SK-N-SH (cell line): ENCODE measurements at regions not wholly inside any gene's neighbourhood (a gene's known extent, or its start where the extent isn't known, plus 50 kb on each side); places are given as distances from the start of the nearest gene placed in this dataset.

Experiments used
- CTCF ChIA-PET: fragments of 300-600, 350-600 bp; formaldehyde crosslinking; extraction: SDS; loops from one replicate; lab custom pipeline; 2021; lab: Yijun Ruan, JAX
- POLR2A ChIA-PET: fragments of 350-600 bp; sonication (Branson Sonifier 250); formaldehyde crosslinking; extraction: SDS; loops from one replicate; lab custom pipeline; 2020; ENCODE audit warnings: antibody characterized with exemption, inconsistent platforms; lab: Yijun Ruan, JAX
- DNase-seq: peaks from one replicate; pipeline ENCODE4 v3.0.0; 2012
- H2AFZ ChIP-seq: fragments of 200-600 bp; sonication (generic); 2 replicates; pipeline ENCODE4 v1.8.1; 2016; ENCODE audit warnings: antibody characterized with exemption, mild to moderate bottlenecking, low read depth
- H3F3A ChIP-seq: fragments of 200-600 bp; sonication (generic); replicated peaks from 2 replicates; pipeline ENCODE3; 2016; ENCODE audit warnings: antibody characterized with exemption, mild to moderate bottlenecking; ENCODE audit not compliant: insufficient read depth
- H3K27ac ChIP-seq, 2 experiments: fragments of 200-500 bp in 1 of 2; fragments of 200-600 bp in 1 of 2; sonication (Bioruptor generic) in 1 of 2; sonication (generic), shearing (Covaris generic) in 1 of 2; 2 replicates each; pipeline versions ENCODE4 v1.5.1 to v1.6.1; 2014 to 2016; ENCODE audit warnings: low read depth in 2 of 2, inconsistent platforms in 1 of 2, low read length in 1 of 2, mild to moderate bottlenecking in 1 of 2, mixed read lengths in 1 of 2
- H3K27me3 ChIP-seq: fragments of 200-600 bp; sonication (generic), shearing (Covaris generic); 2 replicates; pipeline ENCODE4 v1.6.1; 2016; ENCODE audit warnings: mixed run types; ENCODE audit not compliant: insufficient read depth
- H3K36me3 ChIP-seq, 2 experiments: fragments of 200-500 bp in 1 of 2; fragments of 200-600 bp in 1 of 2; sonication (Bioruptor generic) in 1 of 2; sonication (generic) in 1 of 2; replicated peaks in 1 of 2; 2 replicates each; pipeline versions ENCODE3 to v1.5.1; 2014 to 2016; ENCODE audit warnings: low read length in 1 of 2, mild to moderate bottlenecking in 1 of 2; ENCODE audit not compliant: insufficient read depth in 2 of 2, control insufficient read depth in 1 of 2
- H3K4me1 ChIP-seq, 2 experiments: fragments of 200-500 bp in 1 of 2; fragments of 200-600 bp in 1 of 2; sonication (Bioruptor generic) in 1 of 2; sonication (generic), shearing (Covaris generic) in 1 of 2; 2 replicates each; pipeline versions ENCODE4 v1.5.1 to v1.6.1; 2014 to 2016; ENCODE audit warnings: low read depth in 1 of 2, low read length in 1 of 2, mixed run types in 1 of 2; ENCODE audit not compliant: insufficient read depth in 2 of 2, control insufficient read depth in 1 of 2
- H3K4me2 ChIP-seq: fragments of 200-600 bp; sonication (generic), shearing (Covaris generic); 2 replicates; pipeline ENCODE4 v1.6.1; 2017; ENCODE audit warnings: mixed run types
- H3K4me3 ChIP-seq, 2 experiments: fragments of 200-500 bp in 1 of 2; fragments of 200-600 bp in 1 of 2; sonication (Bioruptor generic) in 1 of 2; sonication (generic), shearing (Covaris generic) in 1 of 2; 2 replicates each; pipeline versions ENCODE4 v1.5.1 to v1.8.1; 2014 to 2016; ENCODE audit warnings: low read depth in 2 of 2, inconsistent platforms in 1 of 2, low read length in 1 of 2, mild to moderate bottlenecking in 1 of 2, mixed read lengths in 1 of 2, moderate library complexity in 1 of 2
- H3K79me2 ChIP-seq: fragments of 200-600 bp; sonication (generic); 2 replicates; pipeline ENCODE4 v1.8.1; 2017; ENCODE audit warnings: mild to moderate bottlenecking; ENCODE audit not compliant: insufficient read depth
- H3K9ac ChIP-seq: fragments of 200-600 bp; sonication (generic); 2 replicates; pipeline ENCODE4 v1.6.1; 2017; ENCODE audit warnings: mixed run types
- H3K9me2 ChIP-seq: fragments of 200-600 bp; sonication (generic); 2 replicates; pipeline ENCODE4 v1.6.1; 2017; ENCODE audit warnings: mixed run types
- H3K9me3 ChIP-seq: fragments of 200-600 bp; sonication (generic); 2 replicates; pipeline ENCODE4 v1.6.1; 2017; ENCODE audit warnings: mixed run types, mild to moderate bottlenecking, moderate library complexity
- H4K20me1 ChIP-seq: fragments of 200-600 bp; sonication (generic); 2 replicates; pipeline ENCODE4 v1.6.1; 2017; ENCODE audit warnings: mild to moderate bottlenecking, mixed run types; ENCODE audit not compliant: insufficient read depth
- ELF1 ChIP-seq: IDR thresholded peaks from 2 replicates; pipeline ENCODE4 v1.4.0; 2012
- EP300 ChIP-seq, 2 experiments: IDR thresholded peaks; 2 replicates each; pipeline versions ENCODE4 v1.4.0 to v1.6.1; 2012; ENCODE audit warnings: borderline replicate concordance in 1 of 2, low read depth in 1 of 2, low read length in 1 of 2
- FOSL2 ChIP-seq: IDR thresholded peaks from 2 replicates; pipeline ENCODE4 v1.4.0; 2012; ENCODE audit warnings: low read depth, mild to moderate bottlenecking, moderate library complexity, borderline replicate concordance
- FOXJ3 ChIP-seq: sonication (generic); formaldehyde crosslinking; IDR thresholded peaks from 2 replicates; pipeline ENCODE4 v1.5.1; 2020; ENCODE audit warnings: mild to moderate bottlenecking, missing genetic modification reagents
- GABPA ChIP-seq: IDR thresholded peaks from 2 replicates; pipeline ENCODE4 v1.4.0; 2012; ENCODE audit warnings: low read depth, mild to moderate bottlenecking
- GATA2 ChIP-seq: sonication (generic); formaldehyde crosslinking; IDR thresholded peaks from 2 replicates; pipeline ENCODE4 v1.5.0; 2020; ENCODE audit warnings: mild to moderate bottlenecking, missing genetic modification reagents
- IRF3 ChIP-seq: fragments of 150-350 bp; IDR thresholded peaks from 2 replicates; pipeline ENCODE4 v1.6.1; 2016; ENCODE audit warnings: mild to moderate bottlenecking, low read depth, low read length
- MEF2A ChIP-seq: IDR thresholded peaks from 2 replicates; pipeline ENCODE4 v1.4.0; 2012; ENCODE audit warnings: low read depth, borderline replicate concordance
- NRF1 ChIP-seq: IDR thresholded peaks from 2 replicates; pipeline ENCODE4 v1.6.1; 2012; ENCODE audit warnings: low read depth, mild to moderate bottlenecking, low read length
- PBX3 ChIP-seq: IDR thresholded peaks from 2 replicates; pipeline ENCODE4; 2012
- RAD21 ChIP-seq: IDR thresholded peaks from 2 replicates; pipeline ENCODE4 v1.6.1; 2012; ENCODE audit warnings: mild to moderate bottlenecking, low read length
- REST ChIP-seq: IDR thresholded peaks from 2 replicates; pipeline ENCODE4 v1.6.1; 2012; ENCODE audit warnings: mild to moderate bottlenecking, low read depth, low read length, moderate library complexity
- RFX5 ChIP-seq: IDR thresholded peaks from 2 replicates; pipeline ENCODE4 v1.6.1; 2012; ENCODE audit warnings: mild to moderate bottlenecking, improper control_type of control experiment, low read length
- TAF1 ChIP-seq: IDR thresholded peaks from 2 replicates; pipeline ENCODE4 v1.6.1; 2012; ENCODE audit warnings: low read depth, mild to moderate bottlenecking, low read length, moderate library complexity, borderline replicate concordance
- TCF12 ChIP-seq: IDR thresholded peaks from 2 replicates; pipeline ENCODE4 v1.4.0; 2012
- TEAD4 ChIP-seq: IDR thresholded peaks from 2 replicates; pipeline ENCODE4 v1.4.0; 2012; ENCODE audit warnings: mild to moderate bottlenecking, borderline replicate concordance; ENCODE audit not compliant: insufficient read depth
- USF1 ChIP-seq: IDR thresholded peaks from 2 replicates; pipeline ENCODE4 v1.4.0; 2012; ENCODE audit warnings: low read depth, borderline replicate concordance
- USF2 ChIP-seq: fragments of 150-350 bp; IDR thresholded peaks from 2 replicates; pipeline ENCODE4 v1.6.1; 2017; ENCODE audit warnings: antibody characterized with exemption, low read length, low read depth, borderline replicate concordance
- YY1 ChIP-seq: IDR thresholded peaks from 2 replicates; pipeline ENCODE4 v1.4.0; 2012; ENCODE audit warnings: low read depth, mild to moderate bottlenecking
- WGBS: methylation state at CpG from one replicate; pipeline ENCODE4 v1.1.6; 2017; ENCODE audit warnings: low lambda C conversion rate; 5-methylcytosine and 5-hydroxymethylcytosine counted together
- TF ChIP-seq, protein P1 (sequence below): IDR thresholded peaks from 2 replicates; pipeline ENCODE4 v1.4.0; 2012; ENCODE audit warnings: low read depth, borderline replicate concordance

- ChIA-PET CTCF (no interaction called here), POLR2A (no interaction called here)
- Histone ChIP-seq H3K4me1 (peaks cover 0 to 16% of the 10 kb centered on the region in 2 experiments; a peak in 3 of 4 replicates), H3K36me3 (no peaks in the 10 kb centered on the region), H3K9me3 (no peaks in the 10 kb centered on the region), H3K4me3 (no peak overlapping the region), H3K27me3 (no peaks in the 10 kb centered on the region), H3K27ac (no peak overlapping the region), H3K9me2 (no peaks in the 10 kb centered on the region), H2AFZ (no peak overlapping the region), H3K4me2 (no peak overlapping the region), H3K9ac (no peak overlapping the region), H3K79me2 (no peaks in the 10 kb centered on the region), H4K20me1 (no peaks in the 10 kb centered on the region), H3F3A (peaks cover 8% of the 10 kb centered on the region)
- DNase-seq, result no peak
- WGBS, result 73% methylated on average over 2 of the region's 2 CpGs
- no peak for TF ChIP-seq ELF1
- TF ChIP-seq GATA2 (CRISPR knock-in tag), result no peak
- no peak for TF ChIP-seq TEAD4
- no peak for TF ChIP-seq EP300 (IDR thresholded peaks at IDR 0.05; ENCODE audit: borderline replicate concordance in 1 of 2, low read depth in 1 of 2, low read length in 1 of 2)
- TF ChIP-seq, protein P1, sequence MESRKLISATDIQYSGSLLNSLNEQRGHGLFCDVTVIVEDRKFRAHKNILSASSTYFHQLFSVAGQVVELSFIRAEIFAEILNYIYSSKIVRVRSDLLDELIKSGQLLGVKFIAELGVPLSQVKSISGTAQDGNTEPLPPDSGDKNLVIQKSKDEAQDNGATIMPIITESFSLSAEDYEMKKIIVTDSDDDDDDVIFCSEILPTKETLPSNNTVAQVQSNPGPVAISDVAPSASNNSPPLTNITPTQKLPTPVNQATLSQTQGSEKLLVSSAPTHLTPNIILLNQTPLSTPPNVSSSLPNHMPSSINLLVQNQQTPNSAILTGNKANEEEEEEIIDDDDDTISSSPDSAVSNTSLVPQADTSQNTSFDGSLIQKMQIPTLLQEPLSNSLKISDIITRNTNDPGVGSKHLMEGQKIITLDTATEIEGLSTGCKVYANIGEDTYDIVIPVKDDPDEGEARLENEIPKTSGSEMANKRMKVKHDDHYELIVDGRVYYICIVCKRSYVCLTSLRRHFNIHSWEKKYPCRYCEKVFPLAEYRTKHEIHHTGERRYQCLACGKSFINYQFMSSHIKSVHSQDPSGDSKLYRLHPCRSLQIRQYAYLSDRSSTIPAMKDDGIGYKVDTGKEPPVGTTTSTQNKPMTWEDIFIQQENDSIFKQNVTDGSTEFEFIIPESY, result no peak
- TF ChIP-seq RFX5, result no peak
- no peak for TF ChIP-seq TAF1
- no peak for TF ChIP-seq GABPA
- no peak for TF ChIP-seq IRF3
- TF ChIP-seq NRF1, result no peak
- TF ChIP-seq USF2, result no peak
- TF ChIP-seq YY1, result no peak
- no peak for TF ChIP-seq MEF2A
- no peak for TF ChIP-seq TCF12
- no peak for TF ChIP-seq USF1
- no peak for TF ChIP-seq RAD21
- TF ChIP-seq FOXJ3 (CRISPR knock-in tag), result no peak
- no peak for TF ChIP-seq FOSL2
- TF ChIP-seq REST, result no peak
- TF ChIP-seq PBX3, result no peak
Observed at GRCh38 chr18:43887491-43887890, 610.2 kb upstream of the SYT4 start.
